Activated CD4-positive, alpha-beta T cell treated with anti-CD3 and anti-CD28 coated beads for 4 hours (primary cell): ENCODE measurements at regions not wholly inside any gene's neighbourhood (a gene's known extent, or its start where the extent isn't known, plus 50 kb on each side); places are given as distances from the start of the nearest gene placed in this dataset.
"Not testable (repeated sequence)": the region's sequence is repeated elsewhere in the genome, so short reads cannot be mapped to it uniquely, and the experiment has no call there.

Experiments used
- DNase-seq, 2 donors: peaks; one replicate each; pipeline ENCODE4 v3.0.0-alpha.2; 2020

GRCh38 chr20:52361650-52362049 is 170.1 kb upstream of the ZFP64 start:
- DNase-seq = no peak

GRCh38 chr20:52349806-52350205 is 158.2 kb upstream of the ZFP64 start:
- DNase-seq = no peak

GRCh38 chr20:52348434-52348833 is 156.9 kb upstream of the ZFP64 start:
- DNase-seq = no peak

- no peak for DNase-seq
Observed at GRCh38 chr20:52346797-52347196, 155.2 kb upstream of the ZFP64 start.

GRCh38 chr20:52342913-52343312 is 151.3 kb upstream of the ZFP64 start:
- DNase-seq = peak in 1 of 2 donors; percentile 3

- DNase-seq = no peak
Observed at GRCh38 chr20:52340036-52340634, 148.6 kb upstream of the ZFP64 start.

- DNase-seq = no peak
Observed at GRCh38 chr20:52332649-52333250, 141.2 kb upstream of the ZFP64 start.

GRCh38 chr20:52332230-52332629 is 140.7 kb upstream of the ZFP64 start:
- no peak for DNase-seq

- no peak for DNase-seq
Observed at GRCh38 chr20:52331655-52332054, 140.1 kb upstream of the ZFP64 start.

- DNase-seq = no peak
Observed at GRCh38 chr20:52321396-52321795, 129.8 kb upstream of the ZFP64 start.

- no peak for DNase-seq
Observed at GRCh38 chr20:52318651-52319050, 127.1 kb upstream of the ZFP64 start.

- no peak for DNase-seq
Observed at GRCh38 chr20:52313341-52313963, 121.9 kb upstream of the ZFP64 start.

- DNase-seq = peak; percentile 50 to 71
Observed at GRCh38 chr20:52312132-52312729, 120.7 kb upstream of the ZFP64 start.

GRCh38 chr20:52311209-52311794 is 119.7 kb upstream of the ZFP64 start:
- no peak for DNase-seq

- no peak for DNase-seq
Observed at GRCh38 chr20:52309181-52309580, 117.6 kb upstream of the ZFP64 start.

GRCh38 chr20:52306477-52306876 is 114.9 kb upstream of the ZFP64 start:
- no peak for DNase-seq

- DNase-seq = peak; percentile 12 to 26
Observed at GRCh38 chr20:52305858-52306257, 114.3 kb upstream of the ZFP64 start.

- no peak for DNase-seq
Observed at GRCh38 chr20:52305024-52305645, 113.6 kb upstream of the ZFP64 start.

GRCh38 chr20:52303281-52303950 is 111.8 kb upstream of the ZFP64 start:
- DNase-seq = peak; percentile 9

- no peak for DNase-seq
Observed at GRCh38 chr20:52302736-52303135, 111.2 kb upstream of the ZFP64 start.

- not testable (repeated sequence) for DNase-seq
Observed at GRCh38 chr20:52302051-52302450, 110.5 kb upstream of the ZFP64 start.

- no peak for DNase-seq
Observed at GRCh38 chr20:52295556-52295955, 104.0 kb upstream of the ZFP64 start.
